Astrocyte of the spinal cord (primary cell): ENCODE measurements at regions not wholly inside any gene's neighbourhood (a gene's known extent, or its start where the extent isn't known, plus 50 kb on each side); places are given as distances from the start of the nearest gene placed in this dataset.

Experiments
- DNase-seq: peaks from one replicate; pipeline ENCODE4 v3.0.0; 2011; ENCODE audit warnings: low read depth, low spot score
- H3K4me3 ChIP-seq: 2 replicates; pipeline ENCODE4 v1.5.1; 2011; ENCODE audit warnings: low read depth, mild to moderate bottlenecking, low read length, moderate library complexity
- CTCF ChIP-seq: IDR thresholded peaks from 2 replicates; pipeline ENCODE4 v1.5.1; 2012; ENCODE audit warnings: low read depth, mild to moderate bottlenecking, low read length, inconsistent platforms
- in situ Hi-C: cut with HindIII; loops from 2 replicates; pipeline ENCODE4 v1.10.0; 2017; ENCODE audit warnings: low sequenced_read_pairs

GRCh38 chr5:163585206-163585605 lies 79.8 kb downstream of the MAT2B start:
- peak; percentile 75 for DNase-seq
- in situ Hi-C loops, result no loop called here
- no peak overlapping the region for H3K4me3 ChIP-seq
- no peak for TF ChIP-seq CTCF

- TF ChIP-seq CTCF, result no peak
- no peak overlapping the region for H3K4me3 ChIP-seq
- in situ Hi-C loops, result no loop called here
Measured at GRCh38 chr5:163586531-163586956, 81.1 kb downstream of the MAT2B start.

GRCh38 chr5:163594951-163595350 lies 89.5 kb downstream of the MAT2B start:
- in situ Hi-C loops, result no loop called here
- no peak for TF ChIP-seq CTCF
- H3K4me3 ChIP-seq, result no peak overlapping the region
- DNase-seq, result no peak

More at GRCh38 chr5:163586531-163586956, 81.1 kb downstream of the MAT2B start:
- DNase-seq, result peak; percentile 50

- no peak for TF ChIP-seq CTCF
- DNase-seq, result no peak
- in situ Hi-C loops, result no loop called here
- H3K4me3 ChIP-seq, result no peak overlapping the region
Measured at GRCh38 chr5:163595932-163596607, 90.7 kb downstream of the MAT2B start.

GRCh38 chr5:163596608-163597315 lies 91.3 kb downstream of the MAT2B start:
- no peak overlapping the region for H3K4me3 ChIP-seq
- in situ Hi-C loops, result no loop called here
- TF ChIP-seq CTCF, result no peak
- no peak for DNase-seq

- no peak for TF ChIP-seq CTCF
- H3K4me3 ChIP-seq, result no peak overlapping the region
- in situ Hi-C loops, result no loop called here
- DNase-seq, result no peak
Measured at GRCh38 chr5:163604013-163604412, 98.6 kb downstream of the MAT2B start.
